EH (cell line): ENCODE measurements at regions not wholly inside any gene's neighbourhood (a gene's known extent, or its start where the extent isn't known, plus 50 kb on each side); places are given as distances from the start of the nearest gene placed in this dataset.
A peak's percentile ranks its signal among the peaks of the same experiment; 100 is the strongest.

ENCODE experiments used
- DNase-seq: peaks from one replicate; pipeline ENCODE4 v3.0.0-alpha.2; 2015; ENCODE audit warnings: low read depth

- no peak for DNase-seq
Measured at GRCh38 chr5:39506211-39506610, 81.4 kb upstream of the DAB2 start.

- DNase-seq, result no peak
Measured at GRCh38 chr5:39505791-39506190, 81.0 kb upstream of the DAB2 start.

- no peak for DNase-seq
Measured at GRCh38 chr5:39505363-39505762, 80.6 kb upstream of the DAB2 start.

- peak; percentile 48 for DNase-seq
Measured at GRCh38 chr5:39503155-39503554, 78.4 kb upstream of the DAB2 start.

- no peak for DNase-seq
Measured at GRCh38 chr5:39502704-39503103, 77.9 kb upstream of the DAB2 start.

GRCh38 chr5:39501397-39501796, 76.6 kb upstream of the DAB2 start:
- DNase-seq, result peak; percentile 92

GRCh38 chr5:39500551-39501175, 75.9 kb upstream of the DAB2 start:
- peak; percentile 47 for DNase-seq

GRCh38 chr5:39498278-39498952, 73.6 kb upstream of the DAB2 start:
- DNase-seq, result peak; percentile 72

- DNase-seq, result no peak
Measured at GRCh38 chr5:39497322-39497721, 72.5 kb upstream of the DAB2 start.

- DNase-seq, result no peak
Measured at GRCh38 chr5:39495227-39495626, 70.4 kb upstream of the DAB2 start.

GRCh38 chr5:39494534-39494933, 69.8 kb upstream of the DAB2 start:
- DNase-seq, result no peak

GRCh38 chr5:39494107-39494510, 69.3 kb upstream of the DAB2 start:
- DNase-seq, result peak; percentile 45

- no peak for DNase-seq
Measured at GRCh38 chr5:39491210-39491609, 66.4 kb upstream of the DAB2 start.

- DNase-seq, result no peak
Measured at GRCh38 chr5:39489263-39489662, 64.5 kb upstream of the DAB2 start.

GRCh38 chr5:39486790-39487189, 62.0 kb upstream of the DAB2 start:
- DNase-seq, result no peak

GRCh38 chr5:39486361-39486760, 61.6 kb upstream of the DAB2 start:
- DNase-seq, result no peak

- no peak for DNase-seq
Measured at GRCh38 chr5:39485079-39485478, 60.3 kb upstream of the DAB2 start.

GRCh38 chr5:39484673-39485072, 59.9 kb upstream of the DAB2 start:
- no peak for DNase-seq

GRCh38 chr5:39482098-39482497, 57.3 kb upstream of the DAB2 start:
- DNase-seq, result no peak

GRCh38 chr5:39479537-39479936, 54.8 kb upstream of the DAB2 start:
- no peak for DNase-seq

- DNase-seq, result peak; percentile 36
Measured at GRCh38 chr5:39478863-39479262, 54.1 kb upstream of the DAB2 start.

GRCh38 chr5:39476843-39477220, 52.1 kb upstream of the DAB2 start:
- peak; percentile 59 for DNase-seq

- peak; percentile 91 for DNase-seq
Measured at GRCh38 chr5:39475881-39476842, 51.4 kb upstream of the DAB2 start.
